ENCODE measurements at regions not wholly inside any gene's neighbourhood (a gene's known extent, or its start where the extent isn't known, plus 50 kb on each side); places are given as distances from the start of the nearest gene placed in this dataset.

DNA sequence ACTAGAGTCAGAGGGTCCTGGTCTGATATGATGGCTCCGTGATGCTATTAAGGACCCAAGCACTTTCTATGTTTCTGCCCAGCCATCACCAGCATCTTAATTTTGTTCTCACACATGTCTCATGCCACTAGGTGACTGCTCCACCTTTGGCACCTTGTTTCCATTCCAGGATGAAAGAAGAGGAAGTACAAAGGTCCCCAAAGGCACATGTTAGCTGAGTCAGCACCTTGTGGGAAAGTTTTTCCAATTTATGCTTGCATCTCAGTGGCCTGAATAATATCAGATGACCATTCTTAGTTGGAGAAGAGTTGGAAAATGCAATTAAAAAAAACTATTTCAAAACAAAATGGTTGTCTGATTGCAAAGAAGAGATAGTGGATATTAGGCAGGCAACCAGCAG, 341.0 kb upstream of the NPSR1 start:
- H3K9me3 Mint-ChIP-seq, result peaks cover 13 to 15% of the 10 kb centered on the region in 2 experiments
- no peaks in the 10 kb centered on the region for H3K79me1 ChIP-seq (ENCODE audit: insufficient read depth, low read depth, low read length, poor library complexity, severe bottlenecking)
- H3K9me3 ChIP-seq (ENCODE audit: control insufficient read depth, low read depth, low read length), result no peaks in the 10 kb centered on the region
- H3K14ac ChIP-seq (ENCODE audit: insufficient read depth, low read length), result no peak overlapping the region
- peaks cover 2% of the 10 kb centered on the region for H3K23me2 ChIP-seq (ENCODE audit: insufficient read length, low read depth, low read length, poor library complexity, severe bottlenecking)
- no peaks in the 10 kb centered on the region for H4K20me1 ChIP-seq (ENCODE audit: control insufficient read depth, insufficient read depth, insufficient read length)
- no peak overlapping the region for H3K23ac ChIP-seq (ENCODE audit: insufficient read length, low read depth, low read length)
- H3K56ac ChIP-seq (ENCODE audit: insufficient read length, low read depth, low read length), result no peak overlapping the region
- H4K8ac ChIP-seq (replicated peaks; ENCODE audit: insufficient read length, low read depth, low read length), result no peak overlapping the region
- no peak overlapping the region for H3K4me3 Mint-ChIP-seq
- H2AFZ ChIP-seq (ENCODE audit: low read length), result no peak overlapping the region
- DNase-seq, result no peak
- WGBS (ENCODE audit: extremely low coverage, insufficient read length, low lambda C conversion rate), result no CpG with 5 or more reads among the region's 1 CpG
- no peak overlapping the region for H4K5ac ChIP-seq (ENCODE audit: insufficient read length, low read depth, low read length)
- H3T11ph ChIP-seq (ENCODE audit: low read length), result no peak overlapping the region
- no peak overlapping the region for H2BK15ac ChIP-seq (ENCODE audit: low read depth, low read length)
- H3K27ac ChIP-seq (ENCODE audit: insufficient read length, low read depth, low read length), result no peak overlapping the region
- no peak overlapping the region for H3K27ac Mint-ChIP-seq
- peaks cover 3 to 14% (median 9%) of the 10 kb centered on the region in 3 experiments; a peak in 6 of 7 replicates for H3K36me3 Mint-ChIP-seq (ENCODE audit: insufficient read depth in 1 of 3, low read depth in 3 of 3)
- no peak overlapping the region for H3K18ac ChIP-seq (ENCODE audit: insufficient read length, low read depth, low read length)
- peaks cover 3 to 5% of the 10 kb centered on the region in 2 experiments for H3K4me1 Mint-ChIP-seq
- no peak overlapping the region for H3K4ac ChIP-seq (ENCODE audit: low read depth, low read length)
- H2BK20ac ChIP-seq (ENCODE audit: low read depth, low read length, poor library complexity, severe bottlenecking), result no peak overlapping the region
- H2AK5ac ChIP-seq (ENCODE audit: insufficient read length, low read length), result no peak overlapping the region
- H2BK5ac ChIP-seq (ENCODE audit: insufficient read length, low read length), result no peak overlapping the region
- no peak overlapping the region for H3K9ac ChIP-seq (ENCODE audit: extremely low read depth, insufficient read length, low read length)
- no peak for TF ChIP-seq CTCF (conservative IDR thresholded peaks at IDR 0.05)
- H3K79me2 ChIP-seq (ENCODE audit: insufficient read depth, low read length), result no peaks in the 10 kb centered on the region
- H3K4me1 ChIP-seq (ENCODE audit: insufficient read depth, low read length), result no peaks in the 10 kb centered on the region
- H3K27me3 Mint-ChIP-seq (ENCODE audit: low read depth), result no peaks in the 10 kb centered on the region
- H2BK120ac ChIP-seq (ENCODE audit: low read depth, low read length, poor library complexity, severe bottlenecking), result no peak overlapping the region
- no peak overlapping the region for H2BK12ac ChIP-seq (ENCODE audit: insufficient read length, low read depth, low read length)
- H3K4me2 ChIP-seq (ENCODE audit: insufficient read depth, insufficient read length, low read length), result no peak overlapping the region
- H4K91ac ChIP-seq (ENCODE audit: insufficient read length, low read depth, low read length), result no peak overlapping the region
- no peaks in the 10 kb centered on the region for H3K27me3 ChIP-seq (ENCODE audit: insufficient read depth, low read length)

Data from H9 (cell line).